Activated effector memory CD4-positive, alpha-beta T cell treated with anti-CD3 and anti-CD28 coated beads, Interleukin-2, amount 50 U/mL, for 16 hours (primary cell): ENCODE measurements at regions not wholly inside any gene's neighbourhood (a gene's known extent, or its start where the extent isn't known, plus 50 kb on each side); places are given as distances from the start of the nearest gene placed in this dataset.
"Not testable (repeated sequence)": the region's sequence is repeated elsewhere in the genome, so short reads cannot be mapped to it uniquely, and the experiment has no call there.

Source experiments
- DNase-seq: peaks from one replicate; pipeline ENCODE4 v3.0.0-alpha.2; 2020

DNA sequence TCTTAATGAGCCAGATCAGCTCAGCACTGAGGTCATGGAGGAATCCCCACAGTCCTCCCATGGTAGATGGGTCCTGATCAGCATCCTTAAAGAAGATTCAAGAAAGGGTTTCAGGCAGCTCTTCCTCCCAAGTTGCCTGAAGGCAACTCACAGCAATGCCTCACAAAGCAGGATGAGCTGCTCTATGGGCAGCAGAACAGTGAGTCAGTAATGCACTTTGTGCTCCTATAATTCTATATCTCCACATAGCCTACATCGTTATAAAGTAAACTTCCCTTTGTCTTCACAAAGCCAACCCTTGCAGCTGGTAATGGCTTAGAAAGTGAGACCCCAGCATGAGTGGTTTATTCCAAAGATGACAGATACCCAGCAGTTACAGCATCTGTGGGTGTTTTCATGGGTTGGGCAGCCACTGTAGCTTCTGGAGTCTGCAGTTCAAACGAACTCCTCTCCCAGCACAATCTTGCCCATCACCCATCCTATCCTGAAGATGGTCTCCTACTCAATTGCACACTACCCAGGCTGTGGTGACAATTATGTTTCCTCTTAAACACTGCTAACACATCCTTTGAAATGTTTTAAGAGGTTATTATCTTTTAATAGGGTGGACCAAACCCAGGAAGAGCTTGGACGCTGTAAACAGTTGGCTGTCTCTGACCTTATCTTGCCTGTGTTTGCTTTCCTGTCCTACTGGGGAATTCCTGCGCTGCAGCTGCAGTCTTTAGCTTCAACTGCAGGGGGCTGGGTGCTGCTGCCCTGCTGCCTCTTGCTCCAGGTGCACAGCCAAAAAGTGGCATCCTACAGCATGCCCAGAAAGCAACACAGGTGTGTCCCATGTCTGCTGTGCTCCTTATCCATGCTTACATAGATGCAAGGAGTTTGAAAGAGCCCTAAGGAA lies 286.9 kb downstream of the ANAPC1 start:
- not testable (repeated sequence) for DNase-seq

DNA sequence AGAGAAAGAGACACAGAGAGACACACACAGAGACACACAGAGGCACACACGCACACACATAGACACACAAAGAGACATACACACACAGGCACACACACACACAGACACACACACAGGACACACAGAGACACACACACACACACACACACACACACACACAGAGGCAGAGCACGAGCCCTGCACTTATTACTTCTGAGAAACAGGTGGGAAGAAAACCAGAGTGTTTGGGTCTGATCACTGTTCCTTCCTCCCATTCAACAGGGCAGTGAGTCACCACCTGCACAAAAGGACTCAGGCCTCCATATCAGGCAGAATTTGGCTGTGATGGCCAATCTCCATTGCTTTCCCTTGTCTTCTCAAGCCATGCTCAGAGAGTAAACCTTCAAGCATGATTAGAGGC lies 285.0 kb downstream of the ANAPC1 start:
- not testable (repeated sequence) for DNase-seq

DNA sequence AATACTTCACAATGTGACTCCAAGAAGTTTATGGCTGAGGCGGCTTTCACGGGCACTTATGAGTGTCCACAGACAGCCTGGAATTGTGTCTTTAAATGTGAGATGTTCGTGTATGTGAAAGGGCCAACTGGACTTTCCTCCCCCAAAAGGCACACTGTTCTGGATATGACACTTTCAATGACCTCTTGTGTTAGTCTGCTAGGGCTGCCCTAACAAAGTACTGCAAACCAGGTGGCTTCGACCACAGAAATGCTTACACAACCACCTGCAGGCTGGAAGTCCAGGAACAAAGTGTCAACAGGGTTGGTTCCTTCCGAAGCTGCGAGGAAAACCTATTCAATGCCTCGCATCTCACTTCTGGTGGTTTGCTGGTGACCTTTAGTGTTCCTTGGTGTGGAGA lies 281.7 kb downstream of the ANAPC1 start:
- not testable (repeated sequence) for DNase-seq

DNA sequence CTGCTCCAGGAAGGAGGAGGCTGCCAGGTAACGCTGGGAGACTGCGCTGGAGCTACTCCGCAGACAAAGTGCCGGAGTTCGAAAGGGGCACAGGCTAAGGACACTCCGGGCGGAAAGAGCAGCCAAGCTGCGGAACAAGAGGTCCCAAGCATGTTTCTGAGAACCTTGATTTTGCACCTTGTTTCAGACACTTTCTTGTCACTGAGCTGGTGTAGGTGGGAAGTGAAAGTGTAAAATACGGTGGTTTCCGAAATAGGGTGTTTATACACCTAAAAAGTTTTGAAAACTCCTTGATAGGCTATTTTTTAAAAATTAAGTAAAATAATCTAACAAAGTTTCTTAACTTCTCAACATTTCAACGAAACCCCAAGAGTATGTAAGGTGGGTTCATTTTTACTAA lies 278.2 kb downstream of the ANAPC1 start:
- not testable (repeated sequence) for DNase-seq

DNA sequence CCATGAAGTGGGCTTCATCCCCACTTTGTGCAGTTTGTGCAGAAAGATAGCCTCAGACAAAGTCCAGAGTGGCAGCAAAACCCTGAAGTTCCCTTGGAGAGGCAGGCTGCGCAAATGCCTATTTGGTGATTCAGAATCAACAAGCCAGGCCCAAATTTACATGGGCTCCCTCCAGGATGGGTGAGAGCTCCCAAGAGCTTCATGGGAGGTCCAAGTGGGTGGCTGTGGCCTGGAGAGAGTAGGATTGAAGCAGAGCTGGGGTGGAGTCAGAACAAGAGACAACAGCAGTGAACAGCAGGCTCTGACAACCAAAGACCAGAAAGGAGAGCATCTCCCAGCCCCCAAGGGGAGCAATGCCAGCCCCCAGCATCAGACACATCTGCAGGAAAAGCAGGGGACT lies 277.4 kb downstream of the ANAPC1 start:
- not testable (repeated sequence) for DNase-seq

DNA sequence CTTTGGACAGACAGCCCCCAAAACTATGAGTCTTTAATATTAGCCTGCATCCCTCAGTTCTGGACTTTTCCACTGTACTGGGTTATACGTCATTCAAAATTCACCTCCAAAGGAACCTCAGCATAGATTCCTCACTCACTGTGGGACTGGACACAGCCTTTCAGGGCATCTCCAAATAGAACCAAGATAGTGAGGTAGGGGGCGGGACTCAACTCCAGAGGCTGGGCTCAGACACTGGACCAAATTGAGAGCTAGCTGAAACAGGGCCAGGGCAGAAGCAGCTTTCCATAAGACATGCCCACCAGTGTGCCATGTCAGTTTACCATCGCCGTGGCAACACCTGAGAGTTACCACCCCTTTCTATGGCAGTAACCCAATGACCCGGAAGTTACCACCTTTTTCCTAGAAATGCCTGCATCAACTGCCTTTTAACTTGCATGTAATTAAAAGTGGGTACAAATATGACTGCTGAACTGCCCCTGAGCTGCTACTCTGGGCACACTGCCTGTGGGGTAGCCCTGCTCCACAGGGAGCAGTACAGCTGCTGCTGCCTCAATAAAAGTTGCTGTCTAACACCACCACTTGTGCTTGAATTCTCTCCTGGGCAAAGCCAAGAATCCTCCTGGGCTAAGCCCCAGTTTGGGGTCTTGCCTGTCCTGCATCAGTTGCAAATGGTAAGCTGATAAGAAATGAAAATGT lies 274.7 kb downstream of the ANAPC1 start:
- not testable (repeated sequence) for DNase-seq

DNA sequence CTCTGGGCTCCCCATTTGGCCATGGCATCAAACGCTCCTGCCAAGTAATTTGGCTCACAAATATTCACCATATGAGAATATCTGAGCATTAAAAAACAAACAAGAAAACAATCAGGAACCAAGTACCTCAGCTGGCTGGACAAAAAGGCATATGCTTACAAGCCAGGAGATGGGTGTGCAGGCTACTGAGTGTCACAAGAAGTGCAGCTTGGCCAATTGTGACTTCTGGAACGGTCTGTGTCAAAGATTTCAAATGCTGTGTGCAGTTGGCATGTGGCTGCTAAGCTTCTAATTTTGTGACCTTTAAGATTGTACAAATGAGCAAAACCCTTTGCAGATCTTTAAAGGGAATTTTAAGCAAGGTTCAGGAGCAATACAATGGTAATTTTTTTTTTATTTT lies 274.0 kb downstream of the ANAPC1 start:
- not testable (repeated sequence) for DNase-seq

DNA sequence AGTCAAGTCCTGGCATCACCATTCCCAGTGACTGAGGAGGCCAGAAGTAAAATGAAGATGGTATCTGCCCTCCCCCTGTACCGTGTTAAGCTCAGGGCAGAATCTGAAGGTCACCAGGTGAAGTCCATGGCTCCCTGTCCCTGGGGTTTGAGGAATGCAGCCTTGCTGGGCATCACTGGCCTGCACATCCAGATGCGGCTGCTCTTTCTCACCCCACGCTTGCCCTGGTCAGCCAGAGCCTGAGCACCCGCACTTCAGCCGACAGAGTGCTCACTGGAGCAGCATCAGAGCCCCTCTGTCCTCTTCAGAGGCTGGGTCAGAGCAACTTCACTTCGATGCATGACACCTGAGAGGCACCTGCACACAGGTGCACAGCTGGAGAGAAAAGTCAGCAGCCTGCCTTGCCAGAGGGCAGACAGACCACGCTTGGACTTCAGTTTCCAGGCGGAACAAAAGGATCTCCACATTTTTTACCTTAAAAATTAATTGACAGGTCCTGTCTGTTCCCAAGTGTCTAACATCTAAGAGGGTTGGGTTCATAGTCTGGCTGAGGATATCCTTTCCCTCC lies 267.3 kb downstream of the ANAPC1 start:
- no peak for DNase-seq

DNA sequence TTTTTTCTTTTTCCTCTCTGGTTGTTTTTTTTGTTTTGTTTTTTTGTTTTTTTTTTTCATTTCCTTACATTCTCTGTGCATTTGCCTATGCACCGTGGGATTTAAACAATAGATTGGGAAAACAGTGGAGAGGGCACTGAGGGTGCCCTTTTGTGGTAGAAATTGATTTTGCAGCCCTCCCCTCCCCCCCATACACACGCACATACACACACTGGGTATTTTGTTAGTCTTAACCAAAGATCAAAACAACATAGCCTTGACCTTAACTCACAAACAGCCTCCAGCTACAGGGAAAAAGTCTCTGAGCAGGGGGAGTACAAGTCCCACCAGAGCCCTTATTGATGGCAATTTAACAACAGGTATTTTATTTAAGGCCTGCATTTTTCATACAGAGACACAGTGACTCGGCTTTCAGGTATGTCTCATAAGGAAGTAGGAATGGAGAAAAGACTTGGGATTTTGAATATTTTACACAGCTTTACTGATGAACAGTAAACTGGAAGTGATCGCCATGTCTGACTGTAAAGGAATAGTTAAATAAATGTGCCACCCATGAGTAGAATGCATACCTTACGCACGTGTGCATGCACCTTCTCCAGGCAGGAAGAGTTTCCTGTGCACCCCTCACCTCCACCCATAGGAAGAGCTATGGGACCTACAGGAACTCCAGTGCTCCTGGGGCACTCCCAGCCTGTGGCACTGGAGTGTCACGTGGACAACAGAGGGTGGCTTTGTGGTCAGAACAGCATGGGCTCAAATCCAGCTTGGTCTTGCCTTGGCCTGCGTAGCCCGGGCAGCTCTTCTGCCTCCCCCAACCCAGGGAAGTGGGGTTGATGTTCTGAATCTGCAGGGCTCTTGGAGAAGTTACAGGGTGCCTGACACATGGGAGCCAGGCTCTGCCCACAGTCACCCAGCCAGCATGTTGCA lies 266.4 kb downstream of the ANAPC1 start:
- no peak for DNase-seq

DNA sequence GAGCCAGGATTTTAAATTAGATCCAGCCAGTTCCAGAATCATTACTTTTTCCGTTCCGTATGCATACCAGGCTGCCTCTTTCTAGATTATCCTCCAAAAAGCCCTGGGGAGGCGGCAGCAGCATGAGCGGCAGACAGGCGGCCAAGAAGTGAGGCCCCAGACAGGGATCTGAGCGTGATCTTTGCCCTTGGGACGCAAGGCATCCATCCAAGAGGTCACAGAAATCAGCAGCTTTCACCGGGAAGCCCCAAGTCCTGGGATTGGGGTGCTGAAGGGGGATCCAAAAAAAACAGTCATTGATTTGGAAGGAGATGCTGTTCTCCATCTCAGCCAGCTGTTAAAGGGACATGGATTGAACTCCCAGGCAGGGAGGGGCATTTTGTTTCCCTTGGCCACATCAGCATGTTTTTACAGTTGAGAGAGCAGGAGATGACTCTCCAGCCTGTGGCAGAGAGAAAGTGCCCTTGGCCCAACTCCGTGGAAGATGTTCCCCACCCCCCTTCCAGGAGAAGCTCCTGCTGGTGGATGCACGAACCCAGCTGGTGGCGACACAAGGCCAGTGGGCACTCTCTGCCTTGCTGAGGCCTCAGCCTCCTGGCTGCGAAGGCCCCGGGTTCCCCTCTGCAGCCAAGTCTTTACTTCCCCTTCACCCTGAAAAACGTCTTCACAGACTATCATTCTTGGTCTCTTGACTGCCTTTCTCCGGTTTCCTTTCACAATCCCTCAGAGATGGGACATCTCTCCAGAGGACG lies 265.6 kb downstream of the ANAPC1 start:
- no peak for DNase-seq

DNA sequence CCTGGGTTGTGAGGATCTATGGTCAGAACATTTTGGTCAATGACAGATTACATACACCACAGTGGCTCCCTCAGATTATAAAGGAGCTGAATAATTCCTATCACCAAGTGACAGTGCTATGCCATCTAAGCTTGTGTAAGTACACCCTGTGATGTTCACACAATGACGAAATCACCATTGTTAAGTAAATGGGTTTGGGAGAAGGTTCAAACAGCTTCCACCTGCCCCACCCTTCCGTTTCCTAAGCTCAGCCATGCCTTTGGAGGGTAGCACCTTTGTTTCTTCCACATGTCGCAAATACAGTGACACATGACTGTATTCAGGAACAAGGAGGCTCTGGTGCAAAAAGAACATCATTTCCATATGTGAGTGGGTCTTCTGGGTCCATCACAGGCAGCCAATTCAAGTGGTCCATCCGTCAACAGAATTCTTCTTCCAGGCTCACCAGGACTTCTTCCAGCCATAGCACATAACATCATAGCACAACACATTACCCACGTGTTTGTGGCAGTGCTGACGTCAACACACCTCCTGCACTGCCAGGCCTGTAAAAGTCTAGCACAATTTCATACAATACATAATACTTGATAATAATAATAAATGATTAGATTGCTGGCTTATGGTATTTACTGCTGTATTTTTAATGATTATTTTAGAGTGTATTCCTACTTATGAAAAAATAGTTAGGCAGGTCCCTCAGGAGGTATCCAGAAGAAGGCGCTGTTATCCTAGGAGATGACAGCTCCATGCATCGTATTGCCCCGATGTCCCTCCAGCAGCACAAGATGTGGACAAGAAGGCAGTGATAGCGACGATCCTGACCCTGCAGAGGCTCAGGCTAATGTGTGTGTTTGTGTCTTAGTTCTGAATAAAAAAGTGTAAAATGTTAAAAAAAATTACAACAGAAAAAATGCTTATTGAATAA lies 264.8 kb downstream of the ANAPC1 start:
- no peak for DNase-seq

DNA sequence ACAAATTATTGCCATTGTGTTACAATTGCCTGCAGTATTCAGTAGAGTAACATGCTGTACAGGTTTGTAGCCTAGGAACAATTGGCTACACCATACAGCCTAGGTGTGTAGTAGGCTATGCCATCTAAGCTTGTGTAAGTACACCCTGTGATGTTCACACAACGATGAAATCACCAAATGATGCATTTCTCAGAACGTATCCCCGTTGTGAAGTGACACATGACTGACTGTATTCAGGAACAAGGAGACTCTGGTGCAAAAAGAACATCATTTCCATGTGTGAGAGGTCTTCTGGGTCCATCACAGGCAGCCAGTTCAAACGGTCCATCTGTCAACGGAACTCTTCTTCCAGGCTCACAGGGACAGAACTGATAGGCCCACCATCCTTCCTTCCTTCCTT lies 263.7 kb downstream of the ANAPC1 start:
- DNase-seq, result no peak

DNA sequence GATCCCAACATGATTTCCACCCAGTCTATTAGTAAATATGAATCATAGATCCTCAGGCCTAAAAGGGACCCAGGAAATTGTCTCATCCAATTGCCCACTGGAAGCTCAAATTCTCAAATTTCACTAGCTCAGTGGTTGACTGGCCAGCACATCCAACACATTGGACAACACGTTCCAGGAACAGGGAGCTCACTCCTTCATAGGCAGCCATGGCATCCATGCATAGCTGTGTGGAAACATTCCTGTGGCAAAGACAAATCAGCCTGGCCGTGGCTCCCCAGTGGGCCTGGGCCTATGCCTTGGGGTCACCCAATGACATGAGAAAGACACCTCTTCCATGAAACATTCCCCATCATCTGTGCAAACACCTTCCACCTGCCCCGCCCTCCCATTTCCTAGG lies 261.1 kb downstream of the ANAPC1 start:
- no peak for DNase-seq

DNA sequence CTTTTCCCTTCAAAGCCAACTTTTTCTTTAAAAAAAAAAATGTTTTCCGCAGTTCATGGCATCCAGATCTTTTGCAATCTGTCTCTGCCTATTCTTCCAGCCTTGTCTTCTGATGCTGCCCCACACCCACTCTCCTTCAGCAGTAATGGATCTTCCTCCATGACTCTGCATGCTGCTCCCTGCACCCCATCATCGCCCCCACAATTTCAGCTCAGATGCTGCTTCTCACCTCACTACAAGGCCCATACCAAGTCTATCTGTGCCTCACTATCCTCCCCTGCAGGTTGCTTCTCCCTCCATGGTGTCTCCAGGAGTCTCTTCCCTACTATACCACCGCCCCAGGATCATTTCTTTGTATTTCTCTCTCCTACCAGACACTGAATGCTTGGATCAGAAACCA lies 260.6 kb downstream of the ANAPC1 start:
- no peak for DNase-seq

DNA sequence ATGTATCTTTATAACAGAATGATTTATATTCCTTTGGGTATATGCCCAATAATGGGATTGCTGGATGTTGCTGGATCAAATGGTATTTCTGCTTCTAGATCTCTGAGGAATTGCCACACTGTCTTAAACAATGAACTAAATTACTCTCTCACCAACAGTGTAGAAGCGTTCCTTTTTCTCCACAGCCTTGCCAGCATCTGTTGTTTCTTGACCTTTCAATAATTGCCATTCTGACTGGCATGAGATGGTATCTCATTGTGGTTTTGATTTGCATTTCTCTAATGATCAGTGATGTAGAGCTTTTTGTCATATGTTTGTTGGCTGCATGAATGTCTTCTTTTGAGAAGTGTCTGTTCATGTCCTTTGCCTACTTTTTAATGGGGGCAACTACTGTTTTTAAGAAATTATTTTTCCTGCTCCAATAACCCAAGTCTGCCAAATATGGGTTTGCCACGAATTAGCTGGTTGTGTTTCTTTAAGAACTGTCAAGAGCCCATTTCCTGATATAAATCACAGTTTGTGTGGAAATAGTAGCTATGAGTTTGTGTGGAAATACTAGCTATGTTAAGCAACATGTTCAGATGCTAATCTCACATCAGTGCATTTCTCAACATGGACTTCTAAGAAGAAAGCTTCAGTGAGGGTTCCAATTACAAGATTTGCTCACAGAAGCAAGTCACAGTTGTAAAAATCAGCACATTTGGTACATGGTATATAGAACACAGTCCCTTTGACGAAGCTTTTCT lies 259.4 kb downstream of the ANAPC1 start:
- no peak for DNase-seq

DNA sequence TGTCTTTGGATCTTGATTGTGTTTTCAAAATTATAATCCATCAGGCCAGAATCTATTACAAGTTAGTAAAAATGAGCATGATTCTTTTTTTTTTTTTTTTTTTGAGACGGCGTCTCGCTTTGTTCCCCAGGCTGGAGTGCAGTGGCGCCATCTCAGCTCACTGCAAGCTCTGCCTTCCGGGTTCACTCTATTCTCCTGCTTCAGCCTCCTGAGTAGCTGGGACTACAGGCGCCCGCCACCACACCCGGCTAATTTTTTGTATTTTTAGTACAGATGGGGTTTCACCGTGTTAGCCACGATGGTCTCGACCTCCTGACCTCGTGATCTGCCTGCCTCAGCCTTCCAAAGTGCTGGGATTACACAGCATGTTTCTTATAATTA lies 258.8 kb downstream of the ANAPC1 start:
- DNase-seq, result not testable (repeated sequence)

DNA sequence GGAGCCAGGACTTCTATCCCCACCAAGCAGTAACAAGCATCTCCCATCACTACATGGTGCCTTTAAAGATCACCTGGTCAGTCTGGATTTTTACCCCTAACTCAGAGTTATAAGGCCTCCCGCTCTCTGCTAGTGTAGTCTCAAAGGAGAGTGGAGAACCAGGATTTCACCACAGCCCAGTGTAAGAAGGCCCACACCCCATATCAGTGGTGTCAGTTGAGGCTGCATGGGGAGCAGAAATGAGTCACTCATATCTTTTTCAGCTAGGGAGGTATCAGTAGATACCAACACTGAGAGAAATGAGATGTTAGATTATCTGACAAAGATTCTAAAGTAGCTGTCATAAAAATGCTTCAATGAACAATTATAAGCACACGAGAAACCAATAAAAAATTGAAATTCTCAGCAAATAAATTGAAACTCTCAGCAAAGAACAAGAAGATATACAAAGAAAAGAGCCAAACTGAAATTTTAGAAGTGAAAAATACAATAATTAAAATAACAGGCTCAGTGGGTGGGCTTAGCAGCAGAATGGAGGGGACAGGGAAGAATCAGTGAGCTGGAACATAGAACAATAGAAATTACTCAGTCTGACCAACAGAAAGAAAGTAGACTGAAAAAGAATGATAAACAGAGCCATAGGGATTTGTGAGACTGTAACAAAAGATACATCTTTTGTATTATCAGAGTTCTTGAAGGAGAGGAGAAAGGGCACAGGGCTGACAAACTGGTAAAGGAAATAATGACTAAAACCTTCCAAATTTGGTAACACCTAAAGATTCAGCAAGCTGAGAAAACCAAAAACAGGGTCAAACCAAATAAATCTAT lies 257.7 kb downstream of the ANAPC1 start:
- no peak for DNase-seq

DNA sequence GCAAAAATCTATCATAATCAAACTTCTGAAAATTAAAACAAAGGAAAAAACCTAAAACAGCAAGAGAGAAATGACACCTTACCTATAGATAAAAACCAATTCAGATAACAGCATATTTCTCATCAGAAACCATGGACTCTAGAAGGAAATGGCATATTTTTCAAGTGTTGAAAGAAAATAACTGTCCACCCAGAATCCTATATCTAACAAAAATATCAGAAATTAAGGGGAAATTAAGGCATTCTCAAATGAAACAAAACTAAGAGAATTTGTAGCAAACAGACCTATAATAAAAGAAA lies 257.2 kb downstream of the ANAPC1 start:
- no peak for DNase-seq

DNA sequence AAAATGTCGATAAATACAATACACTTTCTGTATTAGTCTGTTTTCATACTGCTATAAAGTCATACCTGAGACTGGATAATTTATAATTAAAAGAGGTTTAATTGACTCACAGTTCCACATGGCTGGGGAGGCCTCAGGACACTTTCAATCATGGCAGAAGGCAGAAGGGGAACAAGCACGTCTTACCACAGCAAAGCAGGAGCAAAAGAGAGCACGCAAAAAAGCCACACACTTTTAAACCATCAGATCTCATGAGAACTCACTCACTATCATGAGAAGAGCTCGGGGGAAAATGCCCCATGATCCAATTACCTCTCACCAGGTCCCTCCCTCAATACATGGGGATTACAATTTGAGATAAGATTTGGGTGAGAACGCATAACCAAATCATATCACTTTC lies 256.7 kb downstream of the ANAPC1 start:
- DNase-seq, result no peak
